Heart left ventricle (tissue), 13 donors: ENCODE measurements at regions not wholly inside any gene's neighbourhood (a gene's known extent, or its start where the extent isn't known, plus 50 kb on each side); places are given as distances from the start of the nearest gene placed in this dataset.

Experiments
- POLR2A ChIP-seq, 2 donors: fragments of 450-650 bp; IDR thresholded peaks; one replicate each; pipeline ENCODE4 v1.6.1; 2017; ENCODE audit warnings: antibody characterized with exemption in 2 of 2, mild to moderate bottlenecking in 2 of 2, moderate library complexity in 2 of 2
- TF ChIP-seq, protein P1 (sequence below), 12 donors: fragments of 200-600 bp; sonication (generic) in 4 of 12; IDR thresholded peaks; one replicate each; pipeline versions ENCODE4 v1.5.0 to v1.8.0; 2018 to 2022; ENCODE audit warnings: antibody characterized with exemption in 12 of 12, mild to moderate bottlenecking in 5 of 12
- donor health status: ischemic (EF 13 %, LVEDD 7.1; RV severe dilation, severe dysfunction).
- donor health status: DM: no; HTN: yes; CAD: no.
- donor health status: DM: no; HTN: no; CAD: no.
- donor health status: ischemic (EF 25% LVEDD 6.9; RV normal size, moderate dysfunction).
- donor health status: ischemic (EF 25% LVEDD 5.7; RV mildly dilated, moderate dysfunction).
- donor health status: ischemic (EF 35%, LVEDD 5.7; RV mildly dilated, moderate dysfunction).
- donor health status: nonischemic (EF 11% LVEDD 7.7; RV severe dilation, severe dysfunction).
- donor health status: DM: yes; HTN: yes; CAD: no.
- donor health status: PGD.
- donor health status: ischemic (EF 29% LVEDD 5.4; RV normal size, mild dysfunction).
- donor health status: nonischemic (EF 23%, LVEDD 6.1; RV moderate dilation, normal function).

DNA sequence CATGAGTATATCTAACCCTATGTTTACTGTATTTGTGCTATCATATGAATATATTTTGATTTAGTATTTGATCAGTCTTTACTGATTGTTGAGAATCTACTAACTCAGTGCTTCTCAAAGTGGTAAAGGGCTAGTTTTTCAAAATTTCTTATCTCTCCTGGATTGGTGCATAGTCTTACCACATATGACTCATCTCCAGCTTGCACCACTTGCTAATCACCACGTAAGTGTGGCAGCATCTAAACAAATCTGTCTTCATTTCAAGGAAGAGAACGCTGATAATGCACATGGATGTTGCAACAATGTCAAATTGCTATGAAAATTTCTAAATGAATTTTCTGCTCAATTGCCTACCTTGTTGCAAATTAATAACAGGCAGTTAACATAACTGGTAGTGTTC is 299.5 kb downstream of the PAX1 start:
- TF ChIP-seq POLR2A (IDR thresholded peaks at IDR 0.05), result no peak
- TF ChIP-seq, protein P1, sequence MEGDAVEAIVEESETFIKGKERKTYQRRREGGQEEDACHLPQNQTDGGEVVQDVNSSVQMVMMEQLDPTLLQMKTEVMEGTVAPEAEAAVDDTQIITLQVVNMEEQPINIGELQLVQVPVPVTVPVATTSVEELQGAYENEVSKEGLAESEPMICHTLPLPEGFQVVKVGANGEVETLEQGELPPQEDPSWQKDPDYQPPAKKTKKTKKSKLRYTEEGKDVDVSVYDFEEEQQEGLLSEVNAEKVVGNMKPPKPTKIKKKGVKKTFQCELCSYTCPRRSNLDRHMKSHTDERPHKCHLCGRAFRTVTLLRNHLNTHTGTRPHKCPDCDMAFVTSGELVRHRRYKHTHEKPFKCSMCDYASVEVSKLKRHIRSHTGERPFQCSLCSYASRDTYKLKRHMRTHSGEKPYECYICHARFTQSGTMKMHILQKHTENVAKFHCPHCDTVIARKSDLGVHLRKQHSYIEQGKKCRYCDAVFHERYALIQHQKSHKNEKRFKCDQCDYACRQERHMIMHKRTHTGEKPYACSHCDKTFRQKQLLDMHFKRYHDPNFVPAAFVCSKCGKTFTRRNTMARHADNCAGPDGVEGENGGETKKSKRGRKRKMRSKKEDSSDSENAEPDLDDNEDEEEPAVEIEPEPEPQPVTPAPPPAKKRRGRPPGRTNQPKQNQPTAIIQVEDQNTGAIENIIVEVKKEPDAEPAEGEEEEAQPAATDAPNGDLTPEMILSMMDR (IDR thresholded peaks at IDR 0.05), result no peak
